Motor neuron (in vitro differentiated cells): ENCODE measurements at regions not wholly inside any gene's neighbourhood (a gene's known extent, or its start where the extent isn't known, plus 50 kb on each side); places are given as distances from the start of the nearest gene placed in this dataset.

Experiments used
- ATAC-seq, 8 experiments: fragments of 200-7000 bp; cut with Tn5 transposase; replicated peaks in 6 of 8; 2 replicates each; pipeline ENCODE4 v1.8.0; 2021; ENCODE audit warnings: mild to moderate bottlenecking in 8 of 8, moderate library complexity in 8 of 8
- H3K27ac ChIP-seq, 2 donors: fragments of 250-450 bp; sonication (Bioruptor Pico); 2 replicates each; pipeline ENCODE4 v1.9.0; 2021; ENCODE audit warnings: antibody characterized with exemption in 2 of 2, mild to moderate bottlenecking in 2 of 2, moderate library complexity in 1 of 2
- H3K4me1 ChIP-seq, 2 donors: fragments of 250-450 bp; sonication (Bioruptor Pico); replicated peaks in 1 of 2; 2 replicates each; pipeline ENCODE4 v1.6.1; 2021; ENCODE audit warnings: antibody characterized with exemption in 2 of 2, mild to moderate bottlenecking in 2 of 2, moderate library complexity in 1 of 2
- H3K4me3 ChIP-seq, 5 donors: fragments of 250-450 bp; sonication (Bioruptor Pico); 2 replicates each; pipeline ENCODE4 v1.9.0; 2021; ENCODE audit warnings: antibody characterized with exemption in 5 of 5, mild to moderate bottlenecking in 5 of 5, moderate library complexity in 4 of 5
- WGBS, 10 experiments: fragments of 450-650 bp; shearing (Covaris generic); methylation state at CpG; one replicate each; pipeline ENCODE4 v1.0.0; 2022; 5-methylcytosine and 5-hydroxymethylcytosine counted together
- in situ Hi-C, 9 experiments: fragments of 400-800 bp; cut with MboI; loops; one replicate each; pipeline ENCODE4 v1.15.0; 2021; ENCODE audit warnings: low sequenced_read_pairs in 9 of 9, low pct_unique_long_range_greater_than_20kb in 2 of 9; ENCODE audit not compliant: unreplicated experiment in 9 of 9

GRCh38 chr9:90421786-90422185 lies 220.8 kb downstream of the DIRAS2 start:
- no peak for ATAC-seq
- in situ Hi-C loops = no loop called here
- Histone ChIP-seq H3K4me3 (no peak overlapping the region), H3K27ac (no peak overlapping the region), H3K4me1 (peaks cover 6 to 8% of the 10 kb centered on the region in 2 donors)
- 0 to 100% (median 78%) methylated on average over 1 to 3 of the region's 3 CpGs; no CpG with 5 or more reads in 1 of the 10 experiments for WGBS, 10 experiments

- Histone ChIP-seq H3K4me1 (peaks cover 6 to 8% of the 10 kb centered on the region in 2 donors), H3K4me3 (no peak overlapping the region), H3K27ac (no peak overlapping the region)
- 8 to 86% (median 72%) methylated on average over 1 to 7 of the region's 10 CpGs for WGBS, 10 experiments
- in situ Hi-C loops = no loop called here
- no peak for ATAC-seq
Measured at GRCh38 chr9:90423661-90424193, 218.9 kb downstream of the DIRAS2 start.

GRCh38 chr9:90428517-90428916 lies 214.1 kb downstream of the DIRAS2 start:
- in situ Hi-C loops = no loop called here
- no peak overlapping the region for H3K4me3 ChIP-seq
- peaks cover 10 to 35% of the 10 kb centered on the region in 2 donors for H3K4me1 ChIP-seq
- WGBS, 10 experiments = 11 to 100% (median 51%) methylated on average over 2 to 5 of the region's 10 CpGs; no CpG with 5 or more reads in 4 of the 10 experiments
- no peak for ATAC-seq
- H3K27ac ChIP-seq = no peak overlapping the region

GRCh38 chr9:90432951-90433350 lies 209.7 kb downstream of the DIRAS2 start:
- in situ Hi-C loops = no loop called here
- peak; percentile 8 to 77 (median 71) for ATAC-seq
- peak overlapping the region; percentile 4 to 21 for H3K27ac ChIP-seq
- 3 to 93% (median 66%) methylated on average over 1 to 8 of the region's 8 CpGs; no CpG with 5 or more reads in 2 of the 10 experiments for WGBS, 10 experiments
- H3K4me3 ChIP-seq = peak overlapping the region in 3 of 5 donors; percentile 5 to 19 (median 15)
- H3K4me1 ChIP-seq = peaks cover 13 to 33% of the 10 kb centered on the region in 2 donors

DNA sequence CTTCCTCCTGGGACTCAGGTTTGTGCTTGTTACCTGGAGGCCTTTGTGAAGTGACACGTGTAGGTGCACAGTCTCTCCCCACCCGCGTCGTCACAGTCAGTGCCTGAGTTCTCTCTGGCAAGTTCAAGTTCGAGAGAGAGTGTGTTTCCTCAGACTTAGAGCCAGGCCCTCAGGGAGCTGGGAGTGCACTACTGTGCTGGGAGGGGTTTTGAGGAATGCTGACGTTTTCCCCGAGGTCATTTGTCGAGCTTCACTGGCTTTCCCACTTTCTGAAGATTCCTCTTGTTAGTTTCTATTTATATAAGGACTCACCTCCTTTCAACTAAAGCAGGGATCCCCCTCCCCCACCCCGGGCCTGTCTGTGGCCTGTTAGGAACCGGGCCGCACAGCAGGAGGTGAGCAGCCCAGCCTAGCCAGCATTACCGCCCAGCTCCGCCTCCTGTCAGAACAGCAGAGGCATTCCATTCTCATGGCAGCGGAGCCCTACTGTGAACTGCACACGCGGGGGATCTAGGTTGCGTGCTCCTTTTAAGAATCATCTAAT lies 209.2 kb downstream of the DIRAS2 start:
- peak overlapping the region; percentile 4 to 21 for H3K27ac ChIP-seq
- WGBS, 10 experiments = 0 to 10% (median 8%) methylated on average over 2 to 14 of the region's 17 CpGs; no CpG with 5 or more reads in 4 of the 10 experiments
- in situ Hi-C loops = no loop called here
- peak; percentile 89 to 97 (median 94) for ATAC-seq
- peaks cover 13 to 33% of the 10 kb centered on the region in 2 donors for H3K4me1 ChIP-seq
- peak overlapping the region in 4 of 5 donors; percentile 5 to 19 (median 11) for H3K4me3 ChIP-seq

DNA sequence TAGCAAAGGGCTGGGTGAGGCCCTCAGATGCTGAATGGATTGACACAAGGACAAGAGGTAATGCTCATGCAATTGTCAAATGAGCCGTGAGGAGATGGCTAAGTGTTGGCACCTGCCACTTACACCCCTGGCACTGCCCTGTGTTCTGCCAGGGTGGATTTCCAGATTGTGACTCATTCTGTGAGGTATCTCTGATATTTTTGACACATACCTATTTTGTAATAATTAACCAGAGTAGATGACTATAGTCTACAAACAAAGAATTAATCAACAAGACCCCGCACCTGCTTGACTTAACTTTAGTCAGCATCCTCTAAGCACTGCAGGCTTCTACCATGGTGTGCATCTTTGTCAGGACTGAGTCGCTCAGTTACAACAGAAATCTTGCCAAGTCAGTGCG lies 200.8 kb downstream of the DIRAS2 start:
- no peak for ATAC-seq
- 17 to 80% (median 67%) methylated on average over 1 to 3 of the region's 4 CpGs; no CpG with 5 or more reads in 5 of the 10 experiments for WGBS, 10 experiments
- peaks cover 12 to 23% of the 10 kb centered on the region in 2 donors for H3K4me1 ChIP-seq
- in situ Hi-C loops = no loop called here
- no peak overlapping the region for H3K27ac ChIP-seq
- H3K4me3 ChIP-seq = no peak overlapping the region

GRCh38 chr9:90442723-90443122 lies 199.9 kb downstream of the DIRAS2 start:
- WGBS, 10 experiments = 3 to 100% (median 66%) methylated on average over 1 to 5 of the region's 5 CpGs
- no peak for ATAC-seq
- Histone ChIP-seq H3K4me1 (peaks cover 15 to 29% of the 10 kb centered on the region in 2 donors), H3K27ac (no peak overlapping the region), H3K4me3 (no peak overlapping the region)
- in situ Hi-C loops = no loop called here

DNA sequence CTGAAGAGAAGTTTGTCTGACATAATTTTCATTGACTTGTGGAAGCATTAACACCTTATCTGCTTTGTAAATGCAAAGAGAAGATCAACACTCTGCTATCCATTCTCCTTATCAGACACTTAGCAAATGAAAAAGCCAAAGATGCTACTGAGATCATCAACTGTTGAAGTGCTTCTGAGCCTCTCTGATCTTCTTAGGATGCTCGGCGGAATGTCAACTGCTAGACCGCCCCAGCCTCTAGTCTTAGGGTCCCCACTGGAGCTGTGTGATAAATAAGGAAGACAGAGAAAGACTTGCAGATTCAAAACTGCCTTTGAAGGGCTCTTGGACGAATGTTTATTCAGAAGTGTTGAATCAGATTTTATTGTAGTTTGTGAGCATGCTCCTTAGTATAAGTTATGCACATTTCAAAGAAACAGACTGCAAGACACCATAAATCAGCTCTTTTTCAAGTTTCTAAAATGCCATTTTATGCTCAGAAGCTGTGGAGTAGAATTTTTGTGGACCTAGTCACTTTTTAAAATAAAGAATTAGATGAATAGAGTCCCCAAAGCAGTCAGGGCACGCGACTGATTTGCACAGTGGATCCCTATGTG lies 197.9 kb downstream of the DIRAS2 start:
- in situ Hi-C loops = no loop called here
- ATAC-seq = peak in 3 of 8 experiments; percentile 38 to 83 (median 80)
- 17 to 84% (median 71%) methylated on average over 1 to 6 of the region's 6 CpGs; no CpG with 5 or more reads in 1 of the 10 experiments for WGBS, 10 experiments
- Histone ChIP-seq H3K27ac (no peak overlapping the region), H3K4me3 (no peak overlapping the region), H3K4me1 (peaks cover 15 to 29% of the 10 kb centered on the region in 2 donors)

GRCh38 chr9:90445391-90445790 lies 197.2 kb downstream of the DIRAS2 start:
- Histone ChIP-seq H3K27ac (no peak overlapping the region), H3K4me3 (no peak overlapping the region), H3K4me1 (peaks cover 15 to 29% of the 10 kb centered on the region in 2 donors)
- peak in 2 of 8 experiments; percentile 17 to 55 for ATAC-seq
- in situ Hi-C loops = no loop called here
- WGBS, 10 experiments = 0 to 100% (median 95%) methylated on average over 1 to 3 of the region's 3 CpGs; no CpG with 5 or more reads in 2 of the 10 experiments

DNA sequence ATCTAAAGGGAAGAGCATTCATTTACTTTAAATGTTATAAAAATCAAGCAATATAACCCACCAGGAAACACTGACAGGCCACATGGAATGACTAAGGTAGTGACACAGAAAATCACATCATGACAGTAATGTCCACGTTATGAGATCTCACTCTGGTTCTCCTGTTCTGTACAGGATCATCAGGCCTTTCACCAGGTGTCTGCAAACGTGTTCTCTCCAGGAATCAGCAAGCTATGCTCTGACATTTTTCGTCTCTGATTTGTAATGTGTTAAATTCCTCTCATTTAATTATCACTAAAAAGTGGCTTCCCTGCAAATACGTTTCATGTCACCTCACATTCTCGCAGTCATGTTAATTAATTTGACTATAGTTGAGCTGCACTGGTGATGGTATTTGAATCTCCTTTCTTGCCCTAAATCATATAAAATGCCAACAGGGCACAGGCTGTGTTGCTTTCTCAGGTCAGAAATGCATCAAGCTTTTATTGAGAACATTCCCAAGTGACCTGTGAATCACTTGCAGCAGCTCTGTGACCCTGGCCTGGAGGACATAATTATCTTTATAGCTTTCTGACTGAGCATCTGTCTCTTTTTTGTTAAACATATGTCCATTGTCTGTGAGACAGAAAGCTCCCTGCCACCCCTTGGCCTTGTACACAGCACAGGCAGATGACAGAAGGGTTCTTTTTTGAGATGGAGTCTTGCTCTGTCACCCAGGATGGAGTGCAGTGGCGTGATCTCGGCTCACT lies 196.2 kb downstream of the DIRAS2 start:
- 4 to 50% (median 21%) methylated on average over 3 to 7 of the region's 7 CpGs; no CpG with 5 or more reads in 3 of the 10 experiments for WGBS, 10 experiments
- peak in 5 of 8 experiments; percentile 88 to 96 (median 94) for ATAC-seq
- Histone ChIP-seq H3K27ac (peak overlapping the region; percentile 52 to 73), H3K4me1 (peaks cover 15 to 29% of the 10 kb centered on the region in 2 donors), H3K4me3 (no peak overlapping the region)
- in situ Hi-C loops = no loop called here

DNA sequence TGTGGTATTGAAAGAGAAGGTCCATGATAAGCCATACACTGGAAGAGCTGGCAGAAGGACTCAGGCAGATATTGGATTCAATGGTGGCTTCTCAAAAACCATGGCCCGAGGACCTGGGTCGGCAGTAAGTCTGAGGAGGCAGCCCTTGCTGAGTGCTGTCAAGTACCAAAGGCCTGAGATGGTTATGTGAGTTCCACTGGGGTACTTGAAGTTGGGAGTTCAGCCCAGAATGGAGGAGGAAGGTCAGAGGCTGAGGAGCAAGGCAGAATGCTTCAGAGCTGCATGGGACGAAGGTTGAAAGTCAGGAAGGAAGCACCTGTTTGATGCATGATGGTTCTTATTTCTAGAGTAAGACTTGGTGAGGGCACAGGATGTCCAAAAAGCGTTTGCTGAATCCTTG lies 194.9 kb downstream of the DIRAS2 start:
- 11 to 100% (median 97%) methylated on average over 1 to 3 of the region's 4 CpGs; no CpG with 5 or more reads in 6 of the 10 experiments for WGBS, 10 experiments
- in situ Hi-C loops = no loop called here
- ATAC-seq = no peak
- H3K27ac ChIP-seq = no peak overlapping the region
- H3K4me3 ChIP-seq = no peak overlapping the region
- H3K4me1 ChIP-seq = peaks cover 11 to 29% of the 10 kb centered on the region in 2 donors

DNA sequence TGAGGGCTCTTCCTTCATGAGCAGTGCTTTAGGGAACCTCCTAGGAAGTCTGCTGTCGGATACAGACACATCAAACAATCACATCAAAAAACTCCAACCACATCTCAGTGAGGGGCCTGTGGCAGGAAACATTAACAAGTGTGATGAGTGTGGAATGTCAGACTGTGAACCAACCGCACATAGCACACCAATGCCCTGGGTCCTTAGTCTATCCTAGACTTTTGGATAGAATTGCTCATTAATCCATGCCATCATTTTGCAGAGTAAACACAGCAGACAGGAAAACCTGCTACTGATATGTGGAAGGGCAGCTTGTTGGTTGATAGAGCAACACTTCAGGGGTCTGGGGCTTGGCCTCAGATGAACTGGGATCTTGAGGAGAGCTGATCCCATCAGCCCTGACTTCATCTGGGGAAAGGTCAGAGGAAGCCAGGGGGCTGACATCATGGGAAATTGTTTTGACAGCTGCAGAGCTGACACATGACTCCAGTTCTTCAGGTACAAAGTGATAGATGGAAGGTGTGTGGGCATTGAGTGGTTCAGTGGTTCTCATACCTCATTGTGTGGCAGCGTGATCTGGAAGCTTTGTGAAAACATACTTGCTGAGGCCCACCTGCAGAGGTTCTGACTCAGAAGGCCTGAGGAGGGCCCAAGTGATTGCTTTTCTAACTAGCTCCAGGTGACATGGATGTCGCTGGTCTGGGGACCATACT lies 193.3 kb downstream of the DIRAS2 start:
- Histone ChIP-seq H3K4me1 (peaks cover 11 to 28% of the 10 kb centered on the region in 2 donors), H3K27ac (no peak overlapping the region), H3K4me3 (no peak overlapping the region)
- no peak for ATAC-seq
- in situ Hi-C loops = no loop called here
- 0 to 100% (median 37%) methylated on average over 1 to 3 of the region's 4 CpGs; no CpG with 5 or more reads in 4 of the 10 experiments for WGBS, 10 experiments
